ENCODE measurements at regions not wholly inside any gene's neighbourhood (a gene's known extent, or its start where the extent isn't known, plus 50 kb on each side); places are given as distances from the start of the nearest gene placed in this dataset.

DNA sequence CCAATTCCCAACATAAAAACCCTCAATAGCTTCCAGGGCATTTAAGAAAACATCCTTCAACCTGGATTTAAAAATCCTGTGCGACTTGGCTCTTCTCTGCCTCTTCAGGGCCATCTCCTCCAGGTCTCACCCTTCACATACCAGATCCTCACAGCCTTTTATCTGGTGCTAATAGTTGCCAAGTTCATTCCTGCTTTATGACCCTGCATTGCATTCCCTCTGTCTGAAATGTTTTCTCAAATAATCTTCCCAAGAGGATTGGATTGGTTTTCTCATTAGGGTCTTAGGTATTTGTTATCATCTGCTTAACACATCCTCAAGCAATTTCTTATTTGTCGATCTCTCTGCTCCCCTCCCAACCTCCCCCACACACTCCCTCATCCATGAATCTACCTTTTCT is 832.0 kb downstream of the GALC start:
- H3K9me3 ChIP-seq (ENCODE audit: low read depth, low read length): no peaks in the 10 kb centered on the region
- no peak overlapping the region for H3K4me3 ChIP-seq (ENCODE audit: low read length)
- no peaks in the 10 kb centered on the region for H3K4me1 ChIP-seq (ENCODE audit: insufficient read depth, low read length)
- no peaks in the 10 kb centered on the region for H3K27me3 ChIP-seq (ENCODE audit: insufficient read depth, low read length)

DNA sequence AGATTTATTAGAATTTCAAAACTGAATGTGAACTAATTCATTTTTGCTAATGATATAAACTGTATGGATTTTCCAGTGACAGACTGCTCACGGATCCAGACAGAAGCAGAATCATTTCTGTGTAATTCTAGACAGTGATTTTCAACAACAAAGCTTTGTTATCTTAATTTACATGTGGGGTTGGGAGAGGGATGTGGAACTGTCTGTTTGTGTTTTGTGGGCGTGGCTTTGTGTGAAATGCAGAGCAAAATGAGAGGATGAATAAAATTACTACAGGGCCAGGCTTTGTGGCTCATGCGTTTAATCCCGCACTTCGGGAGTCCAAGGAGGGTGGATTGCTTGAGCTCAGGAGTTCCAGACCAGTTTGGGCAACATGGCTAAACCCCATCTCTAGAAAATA is 834.7 kb downstream of the GALC start:
- H3K4me3 ChIP-seq (ENCODE audit: low read length): no peak overlapping the region
- no peaks in the 10 kb centered on the region for H3K27me3 ChIP-seq (ENCODE audit: insufficient read depth, low read length)
- no peaks in the 10 kb centered on the region for H3K4me1 ChIP-seq (ENCODE audit: insufficient read depth, low read length)
- H3K9me3 ChIP-seq (ENCODE audit: low read depth, low read length): peaks cover 8% of the 10 kb centered on the region

DNA sequence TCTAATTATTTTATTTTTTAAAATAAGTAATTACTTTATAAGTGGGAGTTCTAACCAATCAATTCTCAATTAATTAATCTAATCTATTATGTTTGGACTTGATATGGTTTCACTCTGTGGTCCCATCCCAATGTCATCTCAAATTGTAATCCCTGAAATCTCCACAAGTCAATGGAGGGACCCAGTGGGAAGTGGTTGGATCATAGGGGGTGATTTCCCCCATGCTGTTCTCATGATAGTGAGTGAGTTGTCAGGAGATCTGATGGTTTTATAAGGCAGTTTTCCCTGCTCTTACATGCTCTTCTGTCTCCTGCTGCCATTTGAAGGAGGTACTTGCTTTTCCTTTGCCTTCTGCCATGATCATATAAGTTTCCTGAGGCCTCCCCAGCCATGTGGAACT is 836.1 kb downstream of the GALC start:
- Histone ChIP-seq H3K27me3 (ENCODE audit: insufficient read depth, low read length) (no peaks in the 10 kb centered on the region), H3K4me1 (ENCODE audit: insufficient read depth, low read length) (no peaks in the 10 kb centered on the region), H3K4me3 (ENCODE audit: low read length) (no peak overlapping the region), H3K9me3 (ENCODE audit: low read depth, low read length) (peaks cover 9% of the 10 kb centered on the region)

DNA sequence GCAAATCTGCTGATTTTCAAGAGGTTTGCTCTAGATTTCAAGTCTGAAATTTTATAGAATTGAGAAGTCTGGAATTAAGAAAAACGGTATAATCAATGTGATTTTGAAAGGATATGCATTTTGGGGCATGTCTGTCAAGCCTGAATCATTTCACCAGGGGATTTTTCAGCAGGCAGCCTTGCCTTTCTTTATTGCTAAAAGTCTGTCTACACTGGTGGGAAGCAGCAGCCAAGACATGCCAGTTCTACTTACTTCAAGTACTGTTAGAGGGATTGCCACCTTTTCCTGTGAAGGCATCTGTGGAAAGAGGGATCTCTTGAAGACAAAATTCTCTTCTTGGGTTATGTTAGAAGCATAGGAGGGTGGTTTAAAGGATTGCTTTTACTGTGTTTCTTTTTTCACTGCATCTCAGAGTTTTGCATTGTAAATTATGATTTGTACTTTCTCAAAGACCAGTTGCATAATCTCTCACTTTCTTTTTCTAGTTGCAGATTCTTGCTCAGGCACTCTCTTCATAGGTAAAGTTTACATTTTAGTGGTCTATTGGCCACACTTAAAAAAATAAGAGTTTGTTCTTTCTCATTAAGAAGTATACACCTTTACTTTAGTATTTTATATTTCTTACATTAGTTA is 837.0 kb downstream of the GALC start:
- Histone ChIP-seq H3K9me3 (ENCODE audit: low read depth, low read length) (peaks cover 9% of the 10 kb centered on the region), H3K4me1 (ENCODE audit: insufficient read depth, low read length) (no peaks in the 10 kb centered on the region), H3K27me3 (ENCODE audit: insufficient read depth, low read length) (no peaks in the 10 kb centered on the region)

DNA sequence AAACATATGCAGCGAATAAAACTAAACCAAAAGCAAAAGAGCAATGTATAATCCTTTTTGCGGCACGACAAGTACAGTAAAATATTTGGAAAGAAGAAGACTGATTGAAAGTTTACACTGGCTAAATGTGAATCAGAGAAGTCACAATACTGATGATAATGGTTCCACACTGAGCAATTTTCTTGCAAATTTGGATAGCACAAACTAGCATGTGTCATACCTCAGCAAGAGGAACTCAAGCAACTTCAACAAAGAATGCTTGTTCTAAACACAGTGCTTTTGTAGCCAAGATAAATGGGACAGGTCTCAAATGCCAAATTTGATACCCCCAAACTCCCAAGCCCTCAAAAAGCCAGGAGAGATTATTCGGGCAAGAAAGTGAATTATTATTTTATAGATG is 839.1 kb downstream of the GALC start:
- peaks cover 9% of the 10 kb centered on the region for H3K9me3 ChIP-seq (ENCODE audit: low read depth, low read length)
- H3K4me3 ChIP-seq (ENCODE audit: low read length): no peak overlapping the region
- no peaks in the 10 kb centered on the region for H3K4me1 ChIP-seq (ENCODE audit: insufficient read depth, low read length)
- no peaks in the 10 kb centered on the region for H3K27me3 ChIP-seq (ENCODE audit: insufficient read depth, low read length)

More for the DNA sequence above, 837.0 kb downstream of the GALC start:
- H3K4me3 ChIP-seq (ENCODE audit: low read length): no peak overlapping the region

DNA sequence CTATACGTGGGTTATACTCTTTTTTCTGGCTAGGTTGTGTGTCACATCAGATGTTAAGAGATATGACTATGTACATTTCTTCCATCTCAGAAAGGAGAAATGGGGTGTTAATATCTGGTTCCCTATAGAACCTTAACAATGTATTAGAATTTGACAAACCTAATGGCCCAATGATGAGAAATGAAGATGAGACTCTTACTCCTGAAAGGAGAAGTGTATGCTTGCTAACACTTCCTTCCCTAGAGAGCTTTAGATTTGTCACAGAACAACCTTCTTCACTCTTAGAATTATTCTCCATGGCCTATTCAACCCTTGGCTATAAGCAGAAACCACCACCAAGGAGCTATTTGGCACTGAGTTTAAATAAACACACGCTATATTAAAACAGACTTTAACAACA is 839.6 kb downstream of the GALC start:
- H3K4me3 ChIP-seq (ENCODE audit: low read length): no peak overlapping the region
- peaks cover 9% of the 10 kb centered on the region for H3K9me3 ChIP-seq (ENCODE audit: low read depth, low read length)
- H3K4me1 ChIP-seq (ENCODE audit: insufficient read depth, low read length): no peaks in the 10 kb centered on the region
- no peaks in the 10 kb centered on the region for H3K27me3 ChIP-seq (ENCODE audit: insufficient read depth, low read length)

DNA sequence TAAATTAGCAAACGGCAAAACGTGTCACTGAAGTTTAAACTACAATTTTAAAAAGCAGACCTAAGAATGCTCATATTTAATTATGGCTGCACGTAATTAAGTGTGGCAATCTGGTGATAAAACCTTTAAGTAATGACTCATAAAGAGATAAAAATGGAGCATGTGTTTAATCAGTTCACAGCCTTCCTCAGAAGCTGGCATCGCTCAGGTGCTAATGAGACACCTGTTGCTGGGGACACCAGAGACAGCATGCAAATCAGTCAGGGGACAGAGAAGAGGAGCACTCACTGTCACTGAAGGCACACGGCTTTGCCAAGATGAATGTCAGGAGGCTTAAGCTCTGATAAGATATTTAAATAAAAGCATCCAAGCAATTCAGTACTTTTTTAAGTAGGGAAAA is 840.3 kb downstream of the GALC start:
- H3K4me3 ChIP-seq (ENCODE audit: low read length): no peak overlapping the region
- no peaks in the 10 kb centered on the region for H3K27me3 ChIP-seq (ENCODE audit: insufficient read depth, low read length)
- H3K9me3 ChIP-seq (ENCODE audit: low read depth, low read length): peaks cover 9% of the 10 kb centered on the region
- no peaks in the 10 kb centered on the region for H3K4me1 ChIP-seq (ENCODE audit: insufficient read depth, low read length)

DNA sequence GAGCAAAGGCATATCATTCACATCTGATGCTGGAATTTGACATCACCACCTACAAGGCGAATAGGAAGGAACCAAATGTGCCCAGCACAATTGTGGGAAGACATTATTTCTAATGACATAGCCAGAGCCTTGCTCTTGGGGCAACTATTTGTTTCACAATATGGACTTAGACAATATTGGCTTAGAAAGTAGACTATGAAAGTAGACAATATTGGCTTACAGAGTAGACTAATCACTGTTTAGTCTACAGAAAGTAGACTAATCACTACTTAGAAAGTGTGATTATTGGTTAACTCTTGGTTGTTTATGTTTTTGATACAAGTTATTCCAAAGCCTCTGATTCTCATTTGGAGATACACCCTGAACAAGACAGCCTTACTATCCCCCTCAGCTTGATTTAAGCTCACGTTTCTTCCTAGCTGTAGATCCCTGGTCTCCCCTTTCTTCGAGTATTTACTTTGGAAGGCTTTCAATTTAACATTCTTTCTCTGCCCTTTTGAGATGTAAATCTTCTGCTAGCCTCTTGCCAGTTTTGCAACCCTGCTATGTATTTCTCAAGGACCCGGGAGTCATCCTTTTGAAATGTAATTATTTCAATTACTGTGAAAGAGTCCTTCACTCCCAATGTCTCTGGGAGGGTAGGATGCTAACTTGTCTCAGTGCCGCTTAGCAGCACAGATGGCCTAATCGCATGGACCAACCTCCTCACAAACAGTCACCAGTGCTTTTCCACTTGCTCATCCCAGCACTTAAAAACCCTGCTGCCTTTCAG is 843.2 kb downstream of the GALC start:
- H3K4me3 ChIP-seq (ENCODE audit: low read length): no peak overlapping the region
- H3K9me3 ChIP-seq (ENCODE audit: low read depth, low read length): peaks cover 9% of the 10 kb centered on the region
- no peaks in the 10 kb centered on the region for H3K4me1 ChIP-seq (ENCODE audit: insufficient read depth, low read length)
- H3K27me3 ChIP-seq (ENCODE audit: insufficient read depth, low read length): no peaks in the 10 kb centered on the region

DNA sequence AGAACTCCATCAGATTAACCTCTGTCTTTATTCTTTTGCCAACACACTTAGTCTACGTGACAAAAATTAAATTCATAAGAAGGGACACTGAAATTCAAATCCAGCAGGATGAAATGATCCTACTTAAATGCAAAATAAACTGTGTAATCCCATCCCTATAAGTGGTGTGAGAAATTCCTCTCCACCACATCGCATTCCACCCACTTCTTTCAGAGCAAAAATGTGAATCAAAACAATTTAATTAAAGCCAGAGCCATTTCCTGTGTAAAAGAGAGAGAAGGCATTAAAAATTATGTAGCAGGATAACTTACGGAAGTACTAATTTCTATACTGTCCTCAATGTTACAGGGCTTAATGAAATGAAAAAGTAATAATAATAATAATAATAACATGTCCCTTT is 844.3 kb downstream of the GALC start:
- peaks cover 5% of the 10 kb centered on the region for H3K9me3 ChIP-seq (ENCODE audit: low read depth, low read length)
- no peak overlapping the region for H3K4me3 ChIP-seq (ENCODE audit: low read length)
- H3K27me3 ChIP-seq (ENCODE audit: insufficient read depth, low read length): no peaks in the 10 kb centered on the region
- no peaks in the 10 kb centered on the region for H3K4me1 ChIP-seq (ENCODE audit: insufficient read depth, low read length)

DNA sequence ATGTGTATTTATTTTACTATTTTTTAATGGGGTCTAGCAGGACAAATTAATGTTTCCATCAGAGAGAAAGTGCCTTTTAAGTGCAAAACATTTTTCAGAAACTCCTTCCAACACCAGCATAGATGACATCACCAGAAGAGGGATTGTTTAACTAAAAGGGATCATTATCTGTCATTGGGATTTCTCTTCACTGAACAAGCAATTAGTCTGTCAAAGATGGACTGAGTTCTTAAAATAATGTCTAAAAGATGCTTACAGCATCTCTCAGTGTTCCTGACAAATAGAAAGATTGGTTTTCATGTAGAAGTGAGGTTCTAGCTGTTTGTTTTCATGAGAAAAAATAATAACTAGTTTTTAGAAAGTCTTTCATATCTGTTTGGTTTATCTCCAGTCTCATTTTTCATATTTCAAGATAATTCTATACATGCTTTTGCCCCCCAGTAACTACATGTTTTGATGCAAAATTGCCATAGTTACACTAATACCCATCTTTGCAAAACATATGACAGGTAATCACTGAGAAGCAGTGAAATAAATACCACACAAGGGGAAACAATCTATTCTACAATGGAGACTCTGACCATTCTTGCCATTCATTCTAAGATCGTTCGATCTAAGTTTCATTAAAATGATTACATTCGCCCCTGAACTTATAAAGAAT is 850.3 kb downstream of the GALC start:
- Histone ChIP-seq H3K4me3 (ENCODE audit: low read length) (no peak overlapping the region), H3K4me1 (ENCODE audit: insufficient read depth, low read length) (no peaks in the 10 kb centered on the region), H3K9me3 (ENCODE audit: low read depth, low read length) (peaks cover 7% of the 10 kb centered on the region), H3K27me3 (ENCODE audit: insufficient read depth, low read length) (no peaks in the 10 kb centered on the region)

DNA sequence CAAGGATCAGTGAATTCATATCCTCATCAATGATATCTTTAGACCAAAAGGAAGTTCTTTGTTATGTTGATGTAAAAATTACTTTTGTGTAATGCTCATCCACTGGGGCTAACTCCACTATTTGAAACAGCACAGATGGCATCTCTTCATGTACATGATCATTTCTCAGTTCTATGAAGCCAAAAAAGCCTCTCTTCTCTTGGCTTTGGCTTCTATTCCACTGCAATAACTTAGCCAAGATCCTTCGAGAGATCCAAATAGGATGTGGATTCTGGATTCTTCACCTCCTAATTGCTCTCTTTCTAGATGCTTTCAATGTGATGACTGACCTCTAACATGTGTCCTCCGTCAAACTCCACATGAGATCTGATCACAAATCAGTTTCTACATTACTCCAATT is 851.2 kb downstream of the GALC start:
- Histone ChIP-seq H3K9me3 (ENCODE audit: low read depth, low read length) (peaks cover 7% of the 10 kb centered on the region), H3K4me3 (ENCODE audit: low read length) (no peak overlapping the region), H3K4me1 (ENCODE audit: insufficient read depth, low read length) (no peaks in the 10 kb centered on the region), H3K27me3 (ENCODE audit: insufficient read depth, low read length) (no peaks in the 10 kb centered on the region)

DNA sequence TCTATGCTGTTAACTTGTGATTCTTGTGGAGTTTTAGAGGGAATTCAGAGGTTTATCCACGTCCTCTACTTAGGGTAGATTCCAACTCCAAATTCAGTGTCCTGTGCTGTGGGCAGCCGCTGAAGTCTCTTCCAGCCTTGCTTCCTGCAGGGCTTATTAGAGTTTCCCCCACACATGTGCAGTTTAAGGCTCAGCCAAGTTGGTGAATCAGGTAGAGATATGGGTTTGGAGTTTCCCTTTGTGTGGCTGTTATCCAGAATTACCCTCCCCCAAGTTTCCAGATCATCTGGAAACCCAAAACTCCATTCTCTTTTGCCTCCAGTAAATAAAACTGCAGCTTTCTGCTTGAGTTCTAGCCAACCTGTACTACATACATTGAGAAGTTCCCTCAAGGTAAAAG is 853.7 kb downstream of the GALC start:
- Histone ChIP-seq H3K9me3 (ENCODE audit: low read depth, low read length) (peaks cover 12% of the 10 kb centered on the region), H3K4me1 (ENCODE audit: insufficient read depth, low read length) (no peaks in the 10 kb centered on the region), H3K4me3 (ENCODE audit: low read length) (no peak overlapping the region), H3K27me3 (ENCODE audit: insufficient read depth, low read length) (no peaks in the 10 kb centered on the region)

DNA sequence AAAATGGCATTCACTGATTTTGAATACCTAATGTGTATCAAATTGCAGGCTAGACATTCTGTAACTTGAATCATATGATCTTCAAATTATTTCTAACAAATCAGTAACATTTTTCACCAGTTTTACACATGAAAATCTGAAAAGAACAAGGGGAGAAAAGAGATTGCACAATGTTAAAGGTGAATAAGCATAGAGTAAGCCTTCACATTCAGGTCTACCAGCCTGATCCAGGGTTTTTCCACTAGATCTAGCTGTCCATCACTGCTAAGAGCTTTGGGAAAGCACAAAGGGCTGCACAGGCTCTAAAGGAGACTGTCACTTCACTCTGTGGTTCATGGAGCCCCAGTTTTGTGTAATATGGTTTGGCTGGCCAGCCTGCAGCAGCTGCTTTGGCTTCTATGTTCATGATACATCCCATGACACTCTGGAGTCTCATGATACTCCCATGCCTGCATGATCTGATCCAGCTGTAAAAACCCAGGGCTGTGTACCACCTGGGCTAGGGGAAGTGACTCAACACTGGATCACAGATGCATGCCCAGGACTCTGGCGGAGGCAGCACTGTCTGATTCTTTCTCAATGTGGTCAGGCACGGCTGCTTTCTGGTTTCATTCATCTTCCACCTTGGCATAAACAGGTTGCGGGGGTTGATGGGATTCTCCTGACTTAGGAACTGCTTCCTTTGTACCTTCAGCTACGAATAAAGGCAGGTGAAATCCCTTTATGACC is 859.7 kb downstream of the GALC start:
- Histone ChIP-seq H3K4me3 (ENCODE audit: low read length) (no peak overlapping the region), H3K9me3 (ENCODE audit: low read depth, low read length) (peaks cover 4% of the 10 kb centered on the region), H3K27me3 (ENCODE audit: insufficient read depth, low read length) (no peaks in the 10 kb centered on the region), H3K4me1 (ENCODE audit: insufficient read depth, low read length) (no peaks in the 10 kb centered on the region)

DNA sequence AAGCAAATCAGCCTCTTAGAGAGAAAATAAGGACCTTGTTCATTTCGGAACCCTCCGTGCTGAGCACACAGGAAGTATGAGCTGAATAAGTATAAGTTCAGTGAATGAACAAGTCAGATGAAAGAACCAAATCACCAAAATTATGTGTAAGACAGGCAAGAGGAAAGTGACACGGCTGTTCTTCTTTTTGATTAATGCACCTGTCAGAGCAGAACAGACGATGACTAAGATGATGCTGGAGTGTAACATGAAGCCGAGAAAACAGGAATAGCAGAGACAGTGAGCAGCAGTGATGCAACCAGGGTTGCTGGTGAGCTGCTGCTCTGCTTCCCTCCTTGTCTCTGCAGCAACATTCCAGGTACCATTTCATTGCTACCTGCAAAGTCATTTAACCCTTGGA is 861.1 kb downstream of the GALC start:
- Histone ChIP-seq H3K27me3 (ENCODE audit: insufficient read depth, low read length) (no peaks in the 10 kb centered on the region), H3K4me1 (ENCODE audit: insufficient read depth, low read length) (no peaks in the 10 kb centered on the region), H3K9me3 (ENCODE audit: low read depth, low read length) (peaks cover 4% of the 10 kb centered on the region), H3K4me3 (ENCODE audit: low read length) (no peak overlapping the region)

DNA sequence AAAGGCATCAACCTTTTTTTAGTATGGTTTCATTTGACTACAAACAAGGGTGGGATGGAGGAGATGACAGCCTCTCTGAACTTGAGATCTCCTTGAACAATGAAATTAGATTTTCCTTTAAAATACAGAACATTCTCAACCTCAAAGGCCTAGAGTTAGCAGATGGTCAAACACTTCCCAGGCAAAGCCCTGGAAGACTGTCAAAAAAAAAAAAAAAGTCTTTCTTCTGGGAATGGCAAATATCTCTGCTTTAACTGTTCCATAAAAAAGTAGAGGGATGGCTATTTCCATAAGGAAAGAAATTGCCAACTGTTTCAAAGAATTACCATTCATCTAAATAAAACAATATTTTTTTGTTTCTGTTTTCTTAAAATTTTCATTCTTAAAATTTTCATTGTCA is 870.8 kb downstream of the GALC start:
- Histone ChIP-seq H3K27me3 (ENCODE audit: insufficient read depth, low read length) (no peaks in the 10 kb centered on the region), H3K4me3 (ENCODE audit: low read length) (no peak overlapping the region), H3K9me3 (ENCODE audit: low read depth, low read length) (no peaks in the 10 kb centered on the region), H3K4me1 (ENCODE audit: insufficient read depth, low read length) (no peaks in the 10 kb centered on the region)
